Ureter (tissue), 1 donor: ENCODE measurements at regions not wholly inside any gene's neighbourhood (a gene's known extent, or its start where the extent isn't known, plus 50 kb on each side); places are given as distances from the start of the nearest gene placed in this dataset.
"Not testable (repeated sequence)": the region's sequence is repeated elsewhere in the genome, so short reads cannot be mapped to it uniquely, and the experiment has no call there.

Source experiments
- DNase-seq: peaks from one replicate; pipeline ENCODE4 v3.0.0-alpha.2; 2020; ENCODE audit warnings: low spot score
- donor health status: DM: yes; HTN: yes; CAD: no.

GRCh38 chr18:30446605-30447004, 595.9 kb downstream of the DSC3 start:
- DNase-seq: no peak

- no peak for DNase-seq
Measured at GRCh38 chr18:30444544-30444943, 598.0 kb downstream of the DSC3 start.

- no peak for DNase-seq
Measured at GRCh38 chr18:30440351-30440750, 602.2 kb downstream of the DSC3 start.

GRCh38 chr18:30439174-30439573, 603.4 kb downstream of the DSC3 start:
- DNase-seq: no peak

GRCh38 chr18:30432349-30432748, 610.2 kb downstream of the DSC3 start:
- DNase-seq: no peak

- not testable (repeated sequence) for DNase-seq
Measured at GRCh38 chr18:30419399-30419798, 623.1 kb downstream of the DSC3 start.

GRCh38 chr18:30415903-30416302, 626.6 kb downstream of the DSC3 start:
- no peak for DNase-seq

GRCh38 chr18:30409120-30409519, 633.4 kb downstream of the DSC3 start:
- no peak for DNase-seq

- DNase-seq: no peak
Measured at GRCh38 chr18:30406728-30407127, 635.8 kb downstream of the DSC3 start.

- DNase-seq: no peak
Measured at GRCh38 chr18:30405038-30405437, 637.5 kb downstream of the DSC3 start.

GRCh38 chr18:30404422-30404821, 638.1 kb downstream of the DSC3 start:
- DNase-seq: no peak

- no peak for DNase-seq
Measured at GRCh38 chr18:30403278-30403677, 639.3 kb downstream of the DSC3 start.

GRCh38 chr18:30387401-30387800, 655.1 kb downstream of the DSC3 start:
- DNase-seq: no peak

- DNase-seq: no peak
Measured at GRCh38 chr18:30386624-30387023, 655.9 kb downstream of the DSC3 start.

GRCh38 chr18:30385684-30386083, 656.9 kb downstream of the DSC3 start:
- no peak for DNase-seq

- no peak for DNase-seq
Measured at GRCh38 chr18:30381826-30382225, 660.7 kb downstream of the DSC3 start.

GRCh38 chr18:30378097-30378496, 664.4 kb downstream of the DSC3 start:
- DNase-seq: no peak

GRCh38 chr18:30376515-30376914, 666.0 kb downstream of the DSC3 start:
- no peak for DNase-seq

- no peak for DNase-seq
Measured at GRCh38 chr18:30361864-30362540, 680.5 kb downstream of the DSC3 start.

GRCh38 chr18:30359521-30359920, 683.0 kb downstream of the DSC3 start:
- no peak for DNase-seq

- DNase-seq: no peak
Measured at GRCh38 chr18:30358555-30358954, 684.0 kb downstream of the DSC3 start.

GRCh38 chr18:30352551-30353168, 689.9 kb downstream of the DSC3 start:
- DNase-seq: no peak

- no peak for DNase-seq
Measured at GRCh38 chr18:30350263-30350662, 692.3 kb downstream of the DSC3 start.

GRCh38 chr18:30343090-30343489, 699.5 kb downstream of the DSC3 start:
- no peak for DNase-seq
